ENCODE measurements at regions not wholly inside any gene's neighbourhood (a gene's known extent, or its start where the extent isn't known, plus 50 kb on each side); places are given as distances from the start of the nearest gene placed in this dataset.

GRCh38 chr3:153615863-153616262, 453.8 kb downstream of the RAP2B start:
- Mint-ChIP-seq H3K36me3 (peaks cover 5% of the 10 kb centered on the region), H3K4me1 (ENCODE audit: low read depth) (peaks cover 5% of the 10 kb centered on the region), H3K27me3 (no peaks in the 10 kb centered on the region), H3K9me3 (peaks cover 8% of the 10 kb centered on the region), H3K27ac (no peak overlapping the region), H3K4me3 (no peak overlapping the region)
- DNase-seq: no peak
- CTCF ChIA-PET: no interaction called here
- POLR2A ChIA-PET: no interaction called here
- intact Hi-C loops (cut with micrococcal nuclease): no loop called here

DNA sequence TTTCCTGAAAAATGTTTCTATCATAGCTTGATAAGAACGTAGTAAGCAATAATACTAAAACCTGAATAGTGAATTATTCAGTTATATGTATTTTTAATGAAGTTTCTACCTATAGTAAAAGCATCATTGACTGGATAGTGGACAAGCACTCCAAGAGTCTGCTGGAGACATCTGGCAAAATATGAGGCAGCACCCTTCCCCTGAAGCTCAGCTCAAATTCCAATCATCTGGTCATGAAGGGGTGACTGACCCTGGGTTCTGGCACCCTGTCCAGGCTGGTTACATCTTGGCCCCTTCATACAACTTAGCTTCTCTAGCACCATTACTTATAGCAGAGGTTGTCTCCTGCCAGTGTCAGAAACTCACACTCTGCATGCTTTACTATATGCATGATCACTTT, 455.4 kb downstream of the RAP2B start:
- Mint-ChIP-seq H3K27me3 (no peaks in the 10 kb centered on the region), H3K4me1 (ENCODE audit: low read depth) (peaks cover 21% of the 10 kb centered on the region), H3K36me3 (peaks cover 9% of the 10 kb centered on the region), H3K27ac (no peak overlapping the region), H3K4me3 (no peak overlapping the region), H3K9me3 (peaks cover 10% of the 10 kb centered on the region)
- ChIA-PET CTCF (no interaction called here), POLR2A (no interaction called here)
- intact Hi-C loops (cut with micrococcal nuclease): no loop called here
- DNase-seq: no peak

GRCh38 chr3:153618176-153618575, 456.1 kb downstream of the RAP2B start:
- Mint-ChIP-seq H3K9me3 (peaks cover 10% of the 10 kb centered on the region), H3K4me1 (ENCODE audit: low read depth) (peaks cover 26% of the 10 kb centered on the region), H3K4me3 (no peak overlapping the region), H3K36me3 (peaks cover 9% of the 10 kb centered on the region), H3K27me3 (no peaks in the 10 kb centered on the region), H3K27ac (no peak overlapping the region)
- ChIA-PET CTCF (no interaction called here), POLR2A (no interaction called here)
- intact Hi-C loops (cut with micrococcal nuclease): no loop called here
- DNase-seq: no peak

- H3K4me3 Mint-ChIP-seq: no peak overlapping the region
- no peaks in the 10 kb centered on the region for H3K27me3 Mint-ChIP-seq
- peaks cover 9% of the 10 kb centered on the region for H3K36me3 Mint-ChIP-seq
- peaks cover 36% of the 10 kb centered on the region for H3K4me1 Mint-ChIP-seq (ENCODE audit: low read depth)
- no peak overlapping the region for H3K27ac Mint-ChIP-seq
- POLR2A ChIA-PET: no interaction called here
- CTCF ChIA-PET: no interaction called here
- no peak for DNase-seq
- intact Hi-C loops (cut with micrococcal nuclease): no loop called here
- H3K9me3 Mint-ChIP-seq: peaks cover 10% of the 10 kb centered on the region
Measured at GRCh38 chr3:153619268-153619667, 457.2 kb downstream of the RAP2B start.

- intact Hi-C loops (cut with micrococcal nuclease): loop anchor here (2.0 to 10.0 kb wide), 3 partner anchors 21 to 700 kb away; partner anchors contain the start of gene DHX36
- Mint-ChIP-seq H3K4me3 (no peak overlapping the region), H3K27me3 (no peaks in the 10 kb centered on the region), H3K9me3 (peaks cover 10% of the 10 kb centered on the region), H3K27ac (peak overlapping the region; percentile 72), H3K36me3 (peaks cover 9% of the 10 kb centered on the region), H3K4me1 (ENCODE audit: low read depth) (peaks cover 62% of the 10 kb centered on the region)
- ChIA-PET CTCF (interaction anchor here (0.9 to 1.6 kb wide), 4 partner anchors 27 to 579 kb away, joined by 3 to 4 read pairs (median 4); no protein-coding TSS in a partner anchor), POLR2A (interaction anchor here (0.9 to 1.7 kb wide), 3 partner anchors 17 to 461 kb away, joined by 3 to 8 read pairs (median 4); no protein-coding TSS in a partner anchor)
- DNase-seq: peak; percentile 24
Measured at GRCh38 chr3:153621953-153622352, 459.9 kb downstream of the RAP2B start.

DNA sequence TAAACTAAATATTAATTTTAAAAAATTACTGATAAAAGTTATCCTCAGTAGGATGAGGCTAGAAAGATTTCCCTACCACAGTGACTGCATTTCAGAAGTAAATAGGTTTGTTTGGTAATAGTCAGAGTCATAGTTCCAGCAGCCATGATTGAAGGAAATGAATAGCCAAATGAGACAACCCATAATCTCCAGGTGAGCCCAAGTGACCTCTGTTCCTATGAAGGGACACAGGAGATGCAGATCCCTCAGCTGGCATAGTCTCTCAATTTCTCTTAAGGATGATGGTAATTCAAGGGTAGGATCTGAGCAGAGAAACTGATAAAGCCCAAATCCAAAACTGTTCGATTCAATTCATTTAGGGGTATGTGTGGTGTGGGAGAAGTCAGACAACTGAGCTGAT, 461.8 kb downstream of the RAP2B start:
- intact Hi-C loops (cut with micrococcal nuclease): loop anchor here (1.0 to 10.0 kb wide), 11 partner anchors 9 to 698 kb away; partner anchors contain the start of gene DHX36
- H3K27ac Mint-ChIP-seq: peak overlapping the region; percentile 94
- ChIA-PET POLR2A (interaction anchor here (1.1 to 1.2 kb wide), 2 partner anchors 16 to 463 kb away, joined by 3 to 7 read pairs; no protein-coding TSS in a partner anchor), CTCF (interaction anchor here (0.8 to 1.2 kb wide), 2 partner anchors 26 to 463 kb away, joined by 3 to 4 read pairs; no protein-coding TSS in a partner anchor)
- peaks cover 10% of the 10 kb centered on the region for H3K9me3 Mint-ChIP-seq
- peak overlapping the region; percentile 46 for H3K4me3 Mint-ChIP-seq
- H3K27me3 Mint-ChIP-seq: no peaks in the 10 kb centered on the region
- peaks cover 77% of the 10 kb centered on the region for H3K4me1 Mint-ChIP-seq (ENCODE audit: low read depth)
- peaks cover 9% of the 10 kb centered on the region for H3K36me3 Mint-ChIP-seq
- no peak for DNase-seq

GRCh38 chr3:153624310-153625030, 462.4 kb downstream of the RAP2B start:
- CTCF ChIA-PET: interaction anchor here (0.8 to 1.2 kb wide), 2 partner anchors 27 to 463 kb away, joined by 3 to 4 read pairs; no protein-coding TSS in a partner anchor
- POLR2A ChIA-PET: interaction anchor here (1.1 to 1.4 kb wide), 3 partner anchors 15 to 463 kb away, joined by 3 to 7 read pairs (median 4); no protein-coding TSS in a partner anchor
- intact Hi-C loops (cut with micrococcal nuclease): loop anchor here (1.0 to 10.0 kb wide), 10 partner anchors 9 to 698 kb away; partner anchors contain the start of gene DHX36
- Mint-ChIP-seq H3K4me3 (peak overlapping the region; percentile 46), H3K27ac (peak overlapping the region; percentile 94), H3K36me3 (peaks cover 9% of the 10 kb centered on the region), H3K27me3 (no peaks in the 10 kb centered on the region), H3K4me1 (ENCODE audit: low read depth) (peaks cover 82% of the 10 kb centered on the region), H3K9me3 (peaks cover 10% of the 10 kb centered on the region)
- DNase-seq: peak; percentile 58

GRCh38 chr3:153625506-153625905, 463.5 kb downstream of the RAP2B start:
- H3K36me3 Mint-ChIP-seq: peaks cover 5% of the 10 kb centered on the region
- no peak overlapping the region for H3K4me3 Mint-ChIP-seq
- intact Hi-C loops (cut with micrococcal nuclease): loop anchor here (2.0 to 10.0 kb wide), 5 partner anchors 27 to 611 kb away; no protein-coding TSS in a partner anchor
- ChIA-PET POLR2A (interaction anchor here (0.6 to 1.4 kb wide), 3 partner anchors 55 to 404 kb away, joined by 3 to 4 read pairs (median 3); no protein-coding TSS in a partner anchor), CTCF (interaction anchor here (1.6 kb wide), 1 partner anchor 454 kb away, joined by 3 read pairs; no protein-coding TSS in a partner anchor)
- peak overlapping the region; percentile 94 for H3K27ac Mint-ChIP-seq
- H3K9me3 Mint-ChIP-seq: peaks cover 6% of the 10 kb centered on the region
- no peaks in the 10 kb centered on the region for H3K27me3 Mint-ChIP-seq
- DNase-seq: no peak
- H3K4me1 Mint-ChIP-seq (ENCODE audit: low read depth): peaks cover 89% of the 10 kb centered on the region

- DNase-seq: peak; percentile 31
- Mint-ChIP-seq H3K36me3 (peaks cover 2% of the 10 kb centered on the region), H3K9me3 (no peaks in the 10 kb centered on the region), H3K27ac (peak overlapping the region; percentile 48), H3K4me1 (ENCODE audit: low read depth) (peaks cover 88% of the 10 kb centered on the region), H3K27me3 (no peaks in the 10 kb centered on the region), H3K4me3 (no peak overlapping the region)
- ChIA-PET POLR2A (interaction anchor here (1.4 kb wide), 1 partner anchor 55 kb away, joined by 4 read pairs; no protein-coding TSS in a partner anchor), CTCF (interaction anchor here (1.6 kb wide), 1 partner anchor 455 kb away, joined by 3 read pairs; no protein-coding TSS in a partner anchor)
- intact Hi-C loops (cut with micrococcal nuclease): loop anchor here (1.0 to 10.0 kb wide), 3 partner anchors 139 to 405 kb away; no protein-coding TSS in a partner anchor
Measured at GRCh38 chr3:153626158-153626557, 464.1 kb downstream of the RAP2B start.

DNA sequence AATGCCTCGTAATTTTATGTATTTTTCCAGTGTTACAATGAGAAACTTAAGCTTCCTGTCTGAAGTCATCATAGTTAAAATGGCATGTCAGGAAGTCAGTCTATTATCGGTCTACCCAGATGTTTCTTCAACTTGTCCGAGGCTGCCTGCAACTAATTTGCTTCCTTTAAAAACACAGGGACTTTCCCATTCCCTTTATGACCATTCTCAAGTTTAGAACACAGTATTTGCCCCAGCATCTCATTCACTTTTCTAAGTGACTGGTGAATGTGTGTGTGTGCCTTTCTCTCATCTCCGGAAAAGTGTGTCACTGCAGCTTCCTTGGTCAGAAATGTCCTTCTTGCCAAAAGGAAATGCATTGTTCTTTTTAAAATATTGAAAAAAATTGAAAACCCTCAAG, 466.6 kb downstream of the RAP2B start:
- Mint-ChIP-seq H3K27ac (no peak overlapping the region), H3K4me3 (peak overlapping the region; percentile 42), H3K27me3 (no peaks in the 10 kb centered on the region), H3K4me1 (ENCODE audit: low read depth) (peaks cover 82% of the 10 kb centered on the region), H3K9me3 (no peaks in the 10 kb centered on the region), H3K36me3 (no peaks in the 10 kb centered on the region)
- DNase-seq: peak; percentile 17
- intact Hi-C loops (cut with micrococcal nuclease): loop anchor here (10.0 kb wide), 1 partner anchor 136 kb away; no protein-coding TSS in a partner anchor
- ChIA-PET POLR2A (no interaction called here), CTCF (interaction anchor here (1.1 kb wide), 1 partner anchor 586 kb away, joined by 3 read pairs; no protein-coding TSS in a partner anchor)

DNA sequence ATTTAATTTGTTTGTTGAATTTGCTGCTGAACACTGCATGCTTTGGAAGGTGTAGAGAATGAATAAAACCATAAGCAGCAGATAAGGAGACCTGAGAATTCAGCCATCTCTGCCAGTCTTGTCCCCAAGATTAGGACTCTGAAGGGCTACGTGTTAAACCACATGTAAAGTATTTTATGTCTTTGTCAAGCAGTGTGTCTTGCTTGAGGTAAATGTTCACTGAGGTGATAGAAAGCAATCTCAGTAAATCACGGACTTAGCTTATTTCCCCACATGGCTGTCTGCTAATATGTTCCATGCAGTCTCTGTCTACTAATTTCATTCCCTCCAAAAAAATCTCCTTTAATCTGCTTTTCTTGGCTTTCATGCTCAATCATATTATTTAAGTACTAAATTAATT, 467.1 kb downstream of the RAP2B start:
- Mint-ChIP-seq H3K27me3 (no peaks in the 10 kb centered on the region), H3K36me3 (no peaks in the 10 kb centered on the region), H3K4me3 (no peak overlapping the region), H3K9me3 (no peaks in the 10 kb centered on the region), H3K27ac (no peak overlapping the region), H3K4me1 (ENCODE audit: low read depth) (peaks cover 79% of the 10 kb centered on the region)
- POLR2A ChIA-PET: no interaction called here
- intact Hi-C loops (cut with micrococcal nuclease): loop anchor here (10.0 kb wide), 1 partner anchor 136 kb away; no protein-coding TSS in a partner anchor
- DNase-seq: no peak
- CTCF ChIA-PET: interaction anchor here (1.1 kb wide), 1 partner anchor 586 kb away, joined by 3 read pairs; no protein-coding TSS in a partner anchor

- DNase-seq: no peak
- intact Hi-C loops (cut with micrococcal nuclease): no loop called here
- peaks cover 63% of the 10 kb centered on the region for H3K4me1 Mint-ChIP-seq (ENCODE audit: low read depth)
- CTCF ChIA-PET: interaction anchor here (0.6 kb wide), 1 partner anchor 607 kb away, joined by 3 read pairs; no protein-coding TSS in a partner anchor
- POLR2A ChIA-PET: no interaction called here
- H3K9me3 Mint-ChIP-seq: no peaks in the 10 kb centered on the region
- no peaks in the 10 kb centered on the region for H3K27me3 Mint-ChIP-seq
- H3K4me3 Mint-ChIP-seq: no peak overlapping the region
- no peak overlapping the region for H3K27ac Mint-ChIP-seq
- no peaks in the 10 kb centered on the region for H3K36me3 Mint-ChIP-seq
Measured at GRCh38 chr3:153631102-153631501, 469.1 kb downstream of the RAP2B start.

Measured in activated CD4-positive, alpha-beta memory T cell treated with anti-CD3 and anti-CD28 coated beads for 36 hours (primary cell).